GM13977 (cell line): ENCODE measurements at regions not wholly inside any gene's neighbourhood (a gene's known extent, or its start where the extent isn't known, plus 50 kb on each side); places are given as distances from the start of the nearest gene placed in this dataset.
"Not testable (repeated sequence)": the region's sequence is repeated elsewhere in the genome, so short reads cannot be mapped to it uniquely, and the experiment has no call there.

Experiments used
- DNase-seq: peaks from one replicate; pipeline ENCODE4 v3.0.0; 2012; ENCODE audit warnings: low spot score
- CTCF ChIP-seq: IDR thresholded peaks from 2 replicates; pipeline ENCODE4 v1.5.1; 2012; ENCODE audit warnings: mild to moderate bottlenecking, control low read depth; ENCODE audit not compliant: insufficient read depth; ENCODE audit errors: extremely low read depth, missing control alignments
- in situ Hi-C: fragments of 300-500 bp; cut with MboI; formaldehyde crosslinking; loops from one replicate; pipeline ENCODE4 v1.12.0; 2022; ENCODE audit warnings: low sequenced_read_pairs, low pct_unique_long_range_greater_than_20kb, mixed read lengths, inconsistent platforms; ENCODE audit not compliant: unreplicated experiment

GRCh38 chrY:7285388-7285787, 373.8 kb upstream of the AMELY start:
- DNase-seq: no peak
- in situ Hi-C loops: no loop called here

GRCh38 chrY:7283001-7283400, 371.4 kb upstream of the AMELY start:
- no peak for TF ChIP-seq CTCF
- in situ Hi-C loops: no loop called here
- no peak for DNase-seq

More at GRCh38 chrY:7285388-7285787, 373.8 kb upstream of the AMELY start:
- TF ChIP-seq CTCF: no peak

- DNase-seq, in situ Hi-C loops: not testable (repeated sequence)
Measured at GRCh38 chrY:7280151-7280740, 368.7 kb upstream of the AMELY start.

GRCh38 chrY:7275751-7276150, 364.2 kb upstream of the AMELY start:
- DNase-seq: no peak
- in situ Hi-C loops: no loop called here
- TF ChIP-seq CTCF: no peak

- in situ Hi-C loops: no loop called here
- TF ChIP-seq CTCF: no peak
- no peak for DNase-seq
Measured at GRCh38 chrY:7275014-7275413, 363.5 kb upstream of the AMELY start.

- in situ Hi-C loops: no loop called here
Measured at GRCh38 chrY:7274369-7274913, 362.9 kb upstream of the AMELY start.

More at GRCh38 chrY:7274369-7274913, 362.9 kb upstream of the AMELY start:
- DNase-seq: no peak
- no peak for TF ChIP-seq CTCF
